ENCODE measurements at regions not wholly inside any gene's neighbourhood (a gene's known extent, or its start where the extent isn't known, plus 50 kb on each side); places are given as distances from the start of the nearest gene placed in this dataset.

- TF ChIP-seq POLR2AphosphoS5 (IDR thresholded peaks at IDR 0.05) (no peak), CTCF (IDR thresholded peaks at IDR 0.05) (no peak)
Observed at GRCh38 chr2:58826795-58827194, 585.7 kb upstream of the FANCL start.
